ENCODE measurements at regions not wholly inside any gene's neighbourhood (a gene's known extent, or its start where the extent isn't known, plus 50 kb on each side); places are given as distances from the start of the nearest gene placed in this dataset.

DNA sequence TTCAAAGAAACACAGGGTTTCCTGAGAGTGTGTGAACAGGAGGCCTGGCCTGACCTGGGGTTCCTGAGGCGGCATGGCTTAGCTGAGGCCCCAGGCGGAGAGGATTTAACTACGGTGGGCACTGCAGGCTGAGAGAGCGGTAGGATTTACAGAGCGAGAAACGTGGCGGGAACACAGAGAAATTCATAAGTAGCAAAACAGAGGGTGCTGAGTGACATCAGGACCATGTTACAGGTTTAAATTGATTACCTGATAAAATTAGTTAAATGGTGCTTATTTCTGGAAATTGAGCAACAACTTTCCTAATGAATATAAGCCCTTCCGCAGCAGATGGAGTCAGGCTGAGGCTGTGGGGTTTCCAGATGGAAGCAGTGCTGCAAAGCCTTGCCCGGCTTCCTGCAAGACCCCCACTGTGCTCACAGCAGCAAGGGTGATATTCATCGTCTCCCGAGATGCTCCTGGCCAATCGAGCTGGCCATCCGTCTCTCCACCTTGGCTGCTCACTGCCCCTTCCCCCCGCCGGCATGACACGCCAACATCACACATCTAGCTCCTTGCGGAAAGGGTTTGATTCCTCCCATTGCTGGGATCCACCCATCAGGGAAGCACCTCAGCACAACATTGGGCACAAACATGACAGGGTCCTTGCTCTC is 69.4 kb upstream of the MORC3 start:
- intact Hi-C loops (cut with DNase I) = no loop called here
- FAIRE-seq (no peak), ATAC-seq (no peak), DNase-seq (no peak)
- Histone ChIP-seq H3K9me3 (no peaks in the 10 kb centered on the region), H3K4me1 (no peaks in the 10 kb centered on the region), H3K27me3 (no peaks in the 10 kb centered on the region), H3K36me3 (no peaks in the 10 kb centered on the region), H3K4me3 (no peak overlapping the region), H3K27ac (no peak overlapping the region)
- TF ChIP-seq, protein P1, sequence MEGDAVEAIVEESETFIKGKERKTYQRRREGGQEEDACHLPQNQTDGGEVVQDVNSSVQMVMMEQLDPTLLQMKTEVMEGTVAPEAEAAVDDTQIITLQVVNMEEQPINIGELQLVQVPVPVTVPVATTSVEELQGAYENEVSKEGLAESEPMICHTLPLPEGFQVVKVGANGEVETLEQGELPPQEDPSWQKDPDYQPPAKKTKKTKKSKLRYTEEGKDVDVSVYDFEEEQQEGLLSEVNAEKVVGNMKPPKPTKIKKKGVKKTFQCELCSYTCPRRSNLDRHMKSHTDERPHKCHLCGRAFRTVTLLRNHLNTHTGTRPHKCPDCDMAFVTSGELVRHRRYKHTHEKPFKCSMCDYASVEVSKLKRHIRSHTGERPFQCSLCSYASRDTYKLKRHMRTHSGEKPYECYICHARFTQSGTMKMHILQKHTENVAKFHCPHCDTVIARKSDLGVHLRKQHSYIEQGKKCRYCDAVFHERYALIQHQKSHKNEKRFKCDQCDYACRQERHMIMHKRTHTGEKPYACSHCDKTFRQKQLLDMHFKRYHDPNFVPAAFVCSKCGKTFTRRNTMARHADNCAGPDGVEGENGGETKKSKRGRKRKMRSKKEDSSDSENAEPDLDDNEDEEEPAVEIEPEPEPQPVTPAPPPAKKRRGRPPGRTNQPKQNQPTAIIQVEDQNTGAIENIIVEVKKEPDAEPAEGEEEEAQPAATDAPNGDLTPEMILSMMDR (IDR thresholded peaks at IDR 0.05) = no peak
- 92 to 93% methylated on average over 17 of the region's 17 CpGs for WGBS, 2 donors

DNA sequence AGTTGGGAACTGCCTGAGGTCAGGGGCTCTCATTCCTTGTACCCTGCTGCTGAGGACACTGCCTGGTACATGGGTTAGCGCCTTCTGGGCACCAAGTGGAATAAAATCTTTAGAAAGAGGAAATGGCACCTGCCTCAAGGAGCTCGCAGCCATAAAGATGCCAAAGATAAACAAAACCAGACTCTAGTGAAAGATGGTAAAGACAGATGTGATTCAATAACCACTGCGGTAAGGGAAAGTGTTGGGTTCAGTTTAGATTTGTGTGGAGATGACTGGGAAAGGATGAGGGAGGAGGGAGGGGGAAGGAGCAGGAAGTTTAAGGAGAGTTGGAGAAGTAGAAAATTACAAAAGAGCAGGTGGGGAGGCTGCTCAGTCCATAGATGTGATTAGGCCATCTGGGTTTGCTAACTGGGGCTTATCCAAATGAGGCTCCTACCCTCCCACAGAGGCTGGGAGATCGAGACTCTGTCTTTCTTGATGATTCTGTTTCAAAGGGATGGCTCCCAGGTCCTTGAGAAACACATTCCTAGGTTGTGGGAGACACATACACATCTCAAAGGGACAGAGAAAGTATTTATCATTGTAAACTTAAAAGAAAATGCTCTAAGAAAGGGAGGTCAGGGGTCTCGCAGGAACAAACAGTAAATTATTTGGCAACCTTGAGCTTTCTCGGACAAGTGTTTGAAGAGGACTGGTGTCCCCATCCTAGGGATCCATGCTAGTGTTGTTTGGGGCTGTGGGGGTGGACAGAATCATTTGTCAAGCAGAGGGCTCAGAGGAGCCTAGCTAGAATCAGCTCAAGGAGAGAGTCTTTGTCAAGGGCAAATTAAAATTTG is 65.7 kb upstream of the MORC3 start:
- no peak overlapping the region for H3K4me3 ChIP-seq
- no peak overlapping the region for H3K27ac ChIP-seq
- ATAC-seq (no peak), FAIRE-seq (no peak), DNase-seq (no peak)
- TF ChIP-seq, protein P1 (IDR thresholded peaks at IDR 0.05) = no peak
- no peaks in the 10 kb centered on the region for H3K4me1 ChIP-seq
- intact Hi-C loops (cut with DNase I) = no loop called here
- H3K27me3 ChIP-seq = no peaks in the 10 kb centered on the region
- H3K9me3 ChIP-seq = no peaks in the 10 kb centered on the region
- WGBS, 2 donors = 65 to 71% methylated on average over 6 of the region's 6 CpGs
- no peaks in the 10 kb centered on the region for H3K36me3 ChIP-seq

DNA sequence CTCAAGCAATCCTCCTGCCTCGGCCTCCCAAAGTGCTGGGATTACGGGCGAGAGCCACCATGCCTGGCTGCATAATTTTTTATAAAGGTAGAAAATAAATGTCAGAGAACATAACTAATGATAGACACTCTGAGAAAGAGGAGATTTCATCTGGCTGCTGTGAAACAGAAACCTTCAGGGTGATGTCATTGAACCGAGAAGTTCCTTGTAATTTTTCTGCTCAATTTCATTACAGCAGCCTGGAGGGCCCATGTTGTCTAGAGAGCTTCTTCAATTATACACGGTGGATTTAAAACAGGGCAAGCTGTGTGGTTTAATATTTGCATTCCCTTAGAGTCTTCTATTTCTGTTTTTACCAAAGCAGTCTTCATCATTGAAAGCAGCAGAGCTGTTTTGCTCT is 64.3 kb upstream of the MORC3 start:
- Histone ChIP-seq H3K27ac (no peak overlapping the region), H3K36me3 (no peaks in the 10 kb centered on the region), H3K4me1 (no peaks in the 10 kb centered on the region), H3K4me3 (no peak overlapping the region), H3K9me3 (no peaks in the 10 kb centered on the region), H3K27me3 (no peaks in the 10 kb centered on the region)
- ATAC-seq (no peak), FAIRE-seq (no peak), DNase-seq (no peak)
- intact Hi-C loops (cut with DNase I) = no loop called here
- WGBS, 2 donors = 89 to 91% methylated on average over 5 of the region's 5 CpGs
- TF ChIP-seq, protein P1 (IDR thresholded peaks at IDR 0.05) = no peak

DNA sequence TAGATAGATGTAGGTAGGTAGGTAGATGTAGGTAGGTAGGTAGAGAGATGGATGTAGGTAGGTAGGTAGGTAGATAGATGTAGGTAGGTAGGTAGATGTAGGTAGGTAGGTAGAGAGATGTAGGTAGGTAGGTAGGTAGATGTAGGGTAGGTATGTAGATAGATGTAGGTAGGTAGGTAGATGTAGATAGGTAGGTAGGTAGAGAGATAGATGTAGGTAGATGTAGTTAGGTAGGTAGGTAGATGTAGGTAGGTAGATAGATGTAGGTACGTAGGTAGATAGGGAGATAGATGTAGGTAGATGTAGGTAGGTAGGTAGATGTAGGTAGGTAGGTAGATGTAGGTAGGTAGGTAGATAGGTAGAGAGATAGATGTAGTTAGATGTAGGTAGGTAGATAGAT is 62.3 kb upstream of the MORC3 start:
- intact Hi-C loops (cut with DNase I) = no loop called here
- Histone ChIP-seq H3K4me1 (no peaks in the 10 kb centered on the region), H3K4me3 (no peak overlapping the region), H3K27ac (no peak overlapping the region), H3K9me3 (no peaks in the 10 kb centered on the region), H3K27me3 (no peaks in the 10 kb centered on the region), H3K36me3 (no peaks in the 10 kb centered on the region)
- no peak for FAIRE-seq
- no peak for DNase-seq
- TF ChIP-seq, protein P1 (IDR thresholded peaks at IDR 0.05) = no peak
- 48 to 97% methylated on average over 1 of the region's 1 CpG for WGBS, 2 donors
- no peak for ATAC-seq

Data from pancreas (tissue), 10 donors.